ENCODE measurements at regions not wholly inside any gene's neighbourhood (a gene's known extent, or its start where the extent isn't known, plus 50 kb on each side); places are given as distances from the start of the nearest gene placed in this dataset.

- DNase-seq (ENCODE audit: low spot score), result no peak
Observed at GRCh38 chr6:48916607-48917006, 546.4 kb downstream of the MMUT start.

GRCh38 chr6:48915591-48915990 lies 547.5 kb downstream of the MMUT start:
- no peak for DNase-seq (ENCODE audit: low spot score)

GRCh38 chr6:48912503-48912902 lies 550.5 kb downstream of the MMUT start:
- DNase-seq (ENCODE audit: low spot score), result no peak

- no peak for DNase-seq (ENCODE audit: low spot score)
Observed at GRCh38 chr6:48904809-48905208, 558.2 kb downstream of the MMUT start.

GRCh38 chr6:48894469-48894868 lies 568.6 kb downstream of the MMUT start:
- DNase-seq (ENCODE audit: low spot score), result no peak

- DNase-seq (ENCODE audit: low spot score), result no peak
Observed at GRCh38 chr6:48893048-48893447, 570.0 kb downstream of the MMUT start.

GRCh38 chr6:48891308-48891707 lies 571.7 kb downstream of the MMUT start:
- no peak for DNase-seq (ENCODE audit: low spot score)

GRCh38 chr6:48889429-48889828 lies 573.6 kb downstream of the MMUT start:
- DNase-seq (ENCODE audit: low spot score), result no peak

GRCh38 chr6:48883116-48883515 lies 579.9 kb downstream of the MMUT start:
- DNase-seq (ENCODE audit: low spot score), result no peak

GRCh38 chr6:48881551-48881950 lies 581.5 kb downstream of the MMUT start:
- DNase-seq (ENCODE audit: low spot score), result no peak

- DNase-seq (ENCODE audit: low spot score), result no peak
Observed at GRCh38 chr6:48869595-48869994, 593.5 kb downstream of the MMUT start.

GRCh38 chr6:48866682-48867081 lies 596.4 kb downstream of the MMUT start:
- DNase-seq (ENCODE audit: low spot score), result no peak

- no peak for DNase-seq (ENCODE audit: low spot score)
Observed at GRCh38 chr6:48860175-48860574, 602.9 kb downstream of the MMUT start.

GRCh38 chr6:48859562-48860123 lies 603.4 kb downstream of the MMUT start:
- DNase-seq (ENCODE audit: low spot score), result no peak

GRCh38 chr6:48845219-48845618 lies 617.8 kb downstream of the MMUT start:
- DNase-seq (ENCODE audit: low spot score), result no peak

- no peak for DNase-seq (ENCODE audit: low spot score)
Observed at GRCh38 chr6:48844696-48845095, 618.4 kb downstream of the MMUT start.

- no peak for DNase-seq (ENCODE audit: low spot score)
Observed at GRCh38 chr6:48840896-48841295, 622.2 kb downstream of the MMUT start.

GRCh38 chr6:48839206-48839605 lies 623.8 kb downstream of the MMUT start:
- DNase-seq (ENCODE audit: low spot score), result no peak

- no peak for DNase-seq (ENCODE audit: low spot score)
Observed at GRCh38 chr6:48837744-48838143, 625.3 kb downstream of the MMUT start.

GRCh38 chr6:48835421-48835958 lies 627.6 kb downstream of the MMUT start:
- DNase-seq (ENCODE audit: low spot score), result no peak

- DNase-seq (ENCODE audit: low spot score), result no peak
Observed at GRCh38 chr6:48834706-48835105, 628.3 kb downstream of the MMUT start.

GRCh38 chr6:48833916-48834315 lies 629.1 kb downstream of the MMUT start:
- DNase-seq (ENCODE audit: low spot score), result no peak

GRCh38 chr6:48826901-48827701 lies 636.0 kb downstream of the MMUT start:
- DNase-seq (ENCODE audit: low spot score), result no peak

GRCh38 chr6:48826152-48826515 lies 636.9 kb downstream of the MMUT start:
- DNase-seq (ENCODE audit: low spot score), result no peak

All from mucosa of gallbladder (tissue), 1 donor.